ENCODE measurements at regions not wholly inside any gene's neighbourhood (a gene's known extent, or its start where the extent isn't known, plus 50 kb on each side); places are given as distances from the start of the nearest gene placed in this dataset.
"Not testable (repeated sequence)": the region's sequence is repeated elsewhere in the genome, so short reads cannot be mapped to it uniquely, and the experiment has no call there.

DNA sequence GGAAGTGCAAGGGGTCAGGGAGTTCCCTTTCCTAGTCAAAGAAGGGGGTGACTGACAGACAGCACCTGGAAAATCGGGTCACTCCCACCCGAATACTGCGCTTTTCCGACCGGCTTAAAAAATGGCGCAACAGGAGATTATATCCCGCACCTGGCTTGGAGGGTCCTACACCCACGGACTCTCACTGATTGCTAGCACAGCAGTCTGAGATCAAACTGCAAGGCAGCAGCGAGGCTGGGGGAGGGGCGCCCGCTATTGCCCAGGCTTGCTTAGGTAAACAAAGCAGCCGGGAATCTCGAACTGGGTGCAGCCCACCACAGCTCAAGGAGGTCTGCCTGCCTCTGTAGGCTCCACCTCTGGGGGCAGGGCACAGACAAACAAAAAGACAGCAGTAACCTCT, 333.8 kb downstream of the CENPW start:
- TF ChIP-seq, protein P1, sequence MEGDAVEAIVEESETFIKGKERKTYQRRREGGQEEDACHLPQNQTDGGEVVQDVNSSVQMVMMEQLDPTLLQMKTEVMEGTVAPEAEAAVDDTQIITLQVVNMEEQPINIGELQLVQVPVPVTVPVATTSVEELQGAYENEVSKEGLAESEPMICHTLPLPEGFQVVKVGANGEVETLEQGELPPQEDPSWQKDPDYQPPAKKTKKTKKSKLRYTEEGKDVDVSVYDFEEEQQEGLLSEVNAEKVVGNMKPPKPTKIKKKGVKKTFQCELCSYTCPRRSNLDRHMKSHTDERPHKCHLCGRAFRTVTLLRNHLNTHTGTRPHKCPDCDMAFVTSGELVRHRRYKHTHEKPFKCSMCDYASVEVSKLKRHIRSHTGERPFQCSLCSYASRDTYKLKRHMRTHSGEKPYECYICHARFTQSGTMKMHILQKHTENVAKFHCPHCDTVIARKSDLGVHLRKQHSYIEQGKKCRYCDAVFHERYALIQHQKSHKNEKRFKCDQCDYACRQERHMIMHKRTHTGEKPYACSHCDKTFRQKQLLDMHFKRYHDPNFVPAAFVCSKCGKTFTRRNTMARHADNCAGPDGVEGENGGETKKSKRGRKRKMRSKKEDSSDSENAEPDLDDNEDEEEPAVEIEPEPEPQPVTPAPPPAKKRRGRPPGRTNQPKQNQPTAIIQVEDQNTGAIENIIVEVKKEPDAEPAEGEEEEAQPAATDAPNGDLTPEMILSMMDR (IDR thresholded peaks at IDR 0.05) = not testable (repeated sequence)
- not testable (repeated sequence) for TF ChIP-seq POLR2A (IDR thresholded peaks at IDR 0.05)
